Activated naive CD4-positive, alpha-beta T cell treated with anti-CD3 and anti-CD28 coated beads for 36 hours (primary cell): ENCODE measurements at regions not wholly inside any gene's neighbourhood (a gene's known extent, or its start where the extent isn't known, plus 50 kb on each side); places are given as distances from the start of the nearest gene placed in this dataset.

Experiments
- CTCF ChIA-PET: fragments of 350-600 bp; sonication (Branson Sonifier 250); formaldehyde crosslinking; loops from one replicate; lab custom pipeline; 2021; ENCODE audit warnings: antibody characterized with exemption; lab: Charles Lee
- DNase-seq: peaks from one replicate; pipeline ENCODE4 v3.0.0-alpha.2; 2020
- H3K27ac Mint-ChIP-seq: one replicate; pipeline ENCODE4 v1.8.0; 2021; ENCODE audit warnings: mild to moderate bottlenecking, mixed read lengths
- H3K27me3 Mint-ChIP-seq: one replicate; pipeline ENCODE4 v1.8.0; 2021; ENCODE audit warnings: low read depth, mixed read lengths
- H3K36me3 Mint-ChIP-seq: one replicate; pipeline ENCODE4 v1.8.0; 2021; ENCODE audit warnings: low read depth, mixed read lengths
- H3K4me1 Mint-ChIP-seq: one replicate; pipeline ENCODE4 v1.8.0; 2021; ENCODE audit warnings: low read depth, mixed read lengths
- H3K4me3 Mint-ChIP-seq: one replicate; pipeline ENCODE4 v1.8.0; 2021; ENCODE audit warnings: mild to moderate bottlenecking, moderate library complexity, mixed read lengths
- H3K9me3 Mint-ChIP-seq: one replicate; pipeline ENCODE4 v1.8.0; 2021; ENCODE audit warnings: mixed read lengths
- intact Hi-C: fragments of 100-400 bp; cut with micrococcal nuclease; formaldehyde crosslinking; loops from one replicate; pipeline ENCODE4 v1.15.1; 2023

DNA sequence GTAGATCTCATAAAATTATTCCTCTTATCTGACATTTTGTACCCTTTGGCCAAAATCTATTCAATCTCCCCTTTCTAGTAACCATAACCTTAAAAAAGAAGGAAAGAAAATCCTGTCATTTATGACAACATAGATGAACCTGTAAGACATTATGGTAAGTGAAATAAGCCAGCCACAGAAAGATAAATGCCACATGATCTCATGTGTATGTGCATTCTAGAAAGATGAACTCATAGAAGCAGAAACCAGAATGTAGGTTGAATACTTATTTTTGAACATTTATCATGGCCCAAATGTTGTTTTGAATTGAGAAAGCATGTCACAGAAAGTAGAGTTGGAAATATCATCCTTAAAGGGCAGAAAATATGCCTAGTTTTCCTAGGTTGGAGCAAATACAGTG is 1053.6 kb downstream of the SLC6A15 start:
- intact Hi-C loops, result no loop called here
- DNase-seq, result no peak
- no peak overlapping the region for H3K4me3 Mint-ChIP-seq
- H3K27me3 Mint-ChIP-seq, result no peaks in the 10 kb centered on the region
- no peaks in the 10 kb centered on the region for H3K36me3 Mint-ChIP-seq
- H3K9me3 Mint-ChIP-seq, result peaks cover 26% of the 10 kb centered on the region
- no peaks in the 10 kb centered on the region for H3K4me1 Mint-ChIP-seq
- H3K27ac Mint-ChIP-seq, result no peak overlapping the region
- CTCF ChIA-PET, result no interaction called here

DNA sequence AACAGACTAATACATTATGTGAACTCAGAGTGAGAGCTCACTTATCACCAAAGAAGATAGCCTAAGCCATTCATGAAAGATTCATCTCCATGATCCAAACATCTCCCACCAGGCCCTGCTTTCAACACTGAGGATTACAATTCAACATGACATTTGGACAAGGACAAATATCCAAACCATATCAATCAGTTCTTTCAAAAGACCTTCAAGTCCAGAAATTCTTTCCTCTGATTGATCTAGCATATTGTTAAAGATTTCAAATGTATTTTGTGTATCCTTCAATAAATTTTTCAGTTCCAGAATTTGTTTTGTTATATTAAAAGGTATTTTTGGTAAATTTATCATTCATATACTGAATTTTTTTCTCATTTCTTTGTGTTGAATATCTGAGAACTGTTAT is 1055.8 kb downstream of the SLC6A15 start:
- Mint-ChIP-seq H3K4me3 (no peak overlapping the region), H3K4me1 (no peaks in the 10 kb centered on the region), H3K36me3 (no peaks in the 10 kb centered on the region), H3K9me3 (peaks cover 26% of the 10 kb centered on the region), H3K27ac (no peak overlapping the region), H3K27me3 (no peaks in the 10 kb centered on the region)
- CTCF ChIA-PET, result no interaction called here
- intact Hi-C loops, result no loop called here
- DNase-seq, result no peak

DNA sequence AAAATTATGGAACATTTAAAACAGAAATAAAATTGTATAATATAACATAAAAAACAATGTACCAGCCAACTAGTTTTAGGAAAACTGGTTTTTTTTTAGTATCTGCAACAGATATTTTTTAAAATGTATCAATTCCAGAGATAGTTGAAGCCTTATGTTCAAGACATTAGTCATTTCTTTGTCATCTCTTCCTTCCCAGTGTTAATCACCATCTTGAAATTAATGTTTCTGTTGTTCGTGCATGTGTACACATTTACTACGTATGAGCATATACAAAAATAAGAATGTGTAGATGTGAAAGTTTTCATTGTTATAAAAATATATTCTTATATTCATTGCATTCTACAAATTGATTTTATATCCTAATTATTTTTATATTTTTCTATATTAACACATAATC is 1062.1 kb downstream of the SLC6A15 start:
- peaks cover 9% of the 10 kb centered on the region for H3K9me3 Mint-ChIP-seq
- CTCF ChIA-PET, result no interaction called here
- H3K36me3 Mint-ChIP-seq, result no peaks in the 10 kb centered on the region
- DNase-seq, result no peak
- H3K4me1 Mint-ChIP-seq, result no peaks in the 10 kb centered on the region
- H3K27ac Mint-ChIP-seq, result no peak overlapping the region
- no peak overlapping the region for H3K4me3 Mint-ChIP-seq
- intact Hi-C loops, result no loop called here
- no peaks in the 10 kb centered on the region for H3K27me3 Mint-ChIP-seq

DNA sequence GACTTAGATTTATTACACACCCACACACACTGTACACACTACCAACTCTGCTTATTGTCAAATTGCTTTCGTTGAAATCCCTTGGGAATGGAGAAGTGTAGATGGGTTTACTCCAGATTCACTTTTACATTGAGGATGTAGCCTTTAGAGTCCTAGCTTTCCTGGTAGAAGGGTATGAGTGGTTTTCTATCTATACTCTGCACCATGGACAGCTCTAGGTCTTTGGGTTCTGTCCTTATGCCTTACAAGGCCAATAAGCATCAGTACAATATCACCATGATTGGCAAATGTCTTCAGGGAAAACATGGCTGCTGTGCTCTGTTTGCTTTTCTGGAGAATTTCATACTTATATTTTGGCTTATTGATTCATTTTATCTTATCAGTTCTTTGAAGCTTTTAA is 1063.9 kb downstream of the SLC6A15 start:
- no peaks in the 10 kb centered on the region for H3K4me1 Mint-ChIP-seq
- H3K27ac Mint-ChIP-seq, result no peak overlapping the region
- no peak for DNase-seq
- intact Hi-C loops, result no loop called here
- no peaks in the 10 kb centered on the region for H3K36me3 Mint-ChIP-seq
- H3K27me3 Mint-ChIP-seq, result no peaks in the 10 kb centered on the region
- CTCF ChIA-PET, result no interaction called here
- H3K9me3 Mint-ChIP-seq, result no peaks in the 10 kb centered on the region
- no peak overlapping the region for H3K4me3 Mint-ChIP-seq

GRCh38 chr12:83843541-83843940 is 1069.1 kb downstream of the SLC6A15 start:
- no peak overlapping the region for H3K27ac Mint-ChIP-seq
- no peaks in the 10 kb centered on the region for H3K9me3 Mint-ChIP-seq
- intact Hi-C loops, result no loop called here
- no peak for DNase-seq
- no peaks in the 10 kb centered on the region for H3K36me3 Mint-ChIP-seq
- no peak overlapping the region for H3K4me3 Mint-ChIP-seq
- H3K4me1 Mint-ChIP-seq, result no peaks in the 10 kb centered on the region
- H3K27me3 Mint-ChIP-seq, result no peaks in the 10 kb centered on the region
- CTCF ChIA-PET, result no interaction called here

DNA sequence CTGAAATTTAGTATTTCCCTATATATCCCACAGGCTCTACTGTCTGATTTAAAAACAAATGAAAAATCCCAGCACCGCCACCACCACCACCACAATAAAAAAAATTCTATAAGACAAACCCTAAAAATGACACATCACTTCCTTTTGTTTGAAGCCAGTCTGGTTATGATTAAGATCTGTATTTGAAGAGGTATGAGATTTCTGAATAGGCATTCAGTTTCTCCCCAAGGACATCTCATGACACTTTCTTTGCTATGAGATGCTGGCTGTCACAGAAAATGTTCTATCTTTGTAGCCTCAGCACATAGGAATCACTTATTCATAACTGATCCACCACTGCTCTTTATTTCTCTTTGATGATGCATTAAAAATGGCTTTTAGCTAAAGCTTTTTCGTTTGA is 1071.0 kb downstream of the SLC6A15 start:
- no peak for DNase-seq
- CTCF ChIA-PET, result no interaction called here
- Mint-ChIP-seq H3K4me1 (no peaks in the 10 kb centered on the region), H3K4me3 (no peak overlapping the region), H3K27me3 (no peaks in the 10 kb centered on the region), H3K9me3 (no peaks in the 10 kb centered on the region), H3K27ac (no peak overlapping the region), H3K36me3 (no peaks in the 10 kb centered on the region)
- intact Hi-C loops, result no loop called here

DNA sequence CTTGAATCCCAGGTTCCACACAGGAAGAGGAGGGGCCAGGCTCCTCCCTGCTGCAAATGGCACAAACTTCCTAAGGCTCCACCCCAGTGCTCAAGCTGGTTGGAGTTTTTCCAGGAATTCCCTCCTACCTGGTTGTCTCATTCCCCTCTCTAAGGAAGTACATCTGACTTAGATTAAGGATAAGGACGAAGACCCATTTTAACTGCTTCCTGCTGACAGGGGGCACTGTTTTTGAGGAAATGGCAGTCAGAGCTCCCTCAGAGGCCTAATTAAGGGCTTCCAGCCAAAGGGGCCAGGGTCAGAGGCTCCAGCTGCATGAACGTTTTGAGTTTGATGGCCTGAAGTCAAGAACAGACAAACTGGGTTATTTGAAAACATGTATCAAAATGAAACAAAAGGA is 1084.7 kb downstream of the SLC6A15 start:
- Mint-ChIP-seq H3K9me3 (no peaks in the 10 kb centered on the region), H3K4me3 (no peak overlapping the region), H3K4me1 (no peaks in the 10 kb centered on the region), H3K36me3 (no peaks in the 10 kb centered on the region), H3K27ac (no peak overlapping the region), H3K27me3 (no peaks in the 10 kb centered on the region)
- CTCF ChIA-PET, result interaction anchor here (0.6 kb wide), 1 partner anchor 816 kb away, joined by 4 read pairs; no protein-coding TSS in a partner anchor
- no peak for DNase-seq
- intact Hi-C loops, result loop anchor here (2.0 to 5.0 kb wide), 3 partner anchors 569 to 1015 kb away; no protein-coding TSS in a partner anchor

GRCh38 chr12:83827193-83827592 is 1085.4 kb downstream of the SLC6A15 start:
- H3K9me3 Mint-ChIP-seq, result no peaks in the 10 kb centered on the region
- H3K4me1 Mint-ChIP-seq, result no peaks in the 10 kb centered on the region
- no peaks in the 10 kb centered on the region for H3K27me3 Mint-ChIP-seq
- no peaks in the 10 kb centered on the region for H3K36me3 Mint-ChIP-seq
- no peak overlapping the region for H3K4me3 Mint-ChIP-seq
- DNase-seq, result no peak
- CTCF ChIA-PET, result interaction anchor here (0.6 kb wide), 2 partner anchors 815 to 822 kb away, joined by 3 to 4 read pairs; no protein-coding TSS in a partner anchor
- intact Hi-C loops, result loop anchor here (2.0 to 5.0 kb wide), 3 partner anchors 570 to 1016 kb away; no protein-coding TSS in a partner anchor
- H3K27ac Mint-ChIP-seq, result no peak overlapping the region

GRCh38 chr12:83826112-83826511 is 1086.5 kb downstream of the SLC6A15 start:
- no peaks in the 10 kb centered on the region for H3K4me1 Mint-ChIP-seq
- CTCF ChIA-PET, result interaction anchor here (0.8 to 1.6 kb wide), 3 partner anchors 10 to 1017 kb away, joined by 3 read pairs; no protein-coding TSS in a partner anchor
- no peak overlapping the region for H3K27ac Mint-ChIP-seq
- no peaks in the 10 kb centered on the region for H3K27me3 Mint-ChIP-seq
- intact Hi-C loops, result loop anchor here (2.0 to 5.0 kb wide), 3 partner anchors 571 to 1017 kb away; no protein-coding TSS in a partner anchor
- no peaks in the 10 kb centered on the region for H3K36me3 Mint-ChIP-seq
- no peaks in the 10 kb centered on the region for H3K9me3 Mint-ChIP-seq
- peak; percentile 54 for DNase-seq
- H3K4me3 Mint-ChIP-seq, result no peak overlapping the region

GRCh38 chr12:83823386-83824045 is 1089.1 kb downstream of the SLC6A15 start:
- no peaks in the 10 kb centered on the region for H3K4me1 Mint-ChIP-seq
- intact Hi-C loops, result no loop called here
- no peaks in the 10 kb centered on the region for H3K27me3 Mint-ChIP-seq
- no peaks in the 10 kb centered on the region for H3K9me3 Mint-ChIP-seq
- H3K36me3 Mint-ChIP-seq, result no peaks in the 10 kb centered on the region
- CTCF ChIA-PET, result interaction anchor here (0.8 kb wide), 1 partner anchor 1138 kb away, joined by 3 read pairs; no protein-coding TSS in a partner anchor
- DNase-seq, result peak; percentile 52
- no peak overlapping the region for H3K27ac Mint-ChIP-seq
- no peak overlapping the region for H3K4me3 Mint-ChIP-seq

GRCh38 chr12:83821967-83822366 is 1090.6 kb downstream of the SLC6A15 start:
- Mint-ChIP-seq H3K27ac (no peak overlapping the region), H3K4me1 (no peaks in the 10 kb centered on the region), H3K27me3 (no peaks in the 10 kb centered on the region), H3K9me3 (no peaks in the 10 kb centered on the region), H3K4me3 (no peak overlapping the region), H3K36me3 (no peaks in the 10 kb centered on the region)
- no peak for DNase-seq
- CTCF ChIA-PET, result interaction anchor here (0.7 kb wide), 2 partner anchors 13 to 788 kb away, joined by 3 to 4 read pairs; no protein-coding TSS in a partner anchor
- intact Hi-C loops, result no loop called here

DNA sequence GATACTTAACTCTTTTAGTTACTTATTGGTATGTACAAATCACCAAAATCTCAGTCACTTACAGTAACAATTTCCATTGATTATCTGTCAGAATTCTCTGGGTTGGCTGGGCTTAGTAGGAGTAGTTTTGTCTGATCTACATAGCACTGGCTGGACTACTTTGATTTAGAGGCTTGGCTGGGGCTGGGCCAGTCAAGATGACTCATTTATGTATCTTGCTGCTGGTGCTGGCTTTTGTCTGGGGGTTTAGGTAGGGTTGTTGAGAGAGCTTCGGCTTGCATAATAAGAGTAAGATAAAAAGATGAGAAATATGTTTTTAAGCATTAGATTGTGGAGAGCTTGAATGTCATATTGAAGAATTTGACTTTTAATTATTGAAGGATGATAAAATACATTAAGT is 1093.7 kb downstream of the SLC6A15 start:
- Mint-ChIP-seq H3K36me3 (no peaks in the 10 kb centered on the region), H3K9me3 (no peaks in the 10 kb centered on the region)
- CTCF ChIA-PET, result no interaction called here

DNA sequence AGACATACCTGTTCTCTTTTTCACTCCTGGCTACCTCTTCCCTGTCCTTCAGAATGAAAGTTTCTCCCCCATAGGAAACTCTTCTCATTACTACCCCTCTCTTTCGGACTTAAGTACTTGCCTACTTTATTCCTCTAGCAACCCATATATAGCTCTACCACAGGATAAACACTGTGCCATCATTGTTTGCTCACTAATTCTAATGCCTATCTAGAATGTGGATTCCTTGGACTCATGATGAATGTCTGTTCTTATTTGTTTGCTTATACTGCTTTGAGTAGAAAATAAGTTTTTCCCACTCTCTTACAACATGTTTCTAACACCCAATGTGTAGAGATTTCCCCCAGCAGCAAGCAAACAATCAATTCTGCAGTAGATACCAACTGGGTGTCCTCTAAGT is 1094.9 kb downstream of the SLC6A15 start:
- DNase-seq, result no peak
- H3K4me3 Mint-ChIP-seq, result no peak overlapping the region
- H3K4me1 Mint-ChIP-seq, result no peaks in the 10 kb centered on the region
- CTCF ChIA-PET, result no interaction called here
- no peaks in the 10 kb centered on the region for H3K36me3 Mint-ChIP-seq
- no peaks in the 10 kb centered on the region for H3K27me3 Mint-ChIP-seq
- no peaks in the 10 kb centered on the region for H3K9me3 Mint-ChIP-seq
- H3K27ac Mint-ChIP-seq, result no peak overlapping the region
- intact Hi-C loops, result no loop called here

More for the DNA sequence above, 1093.7 kb downstream of the SLC6A15 start:
- no peaks in the 10 kb centered on the region for H3K4me1 Mint-ChIP-seq
- H3K27me3 Mint-ChIP-seq, result no peaks in the 10 kb centered on the region
- H3K27ac Mint-ChIP-seq, result no peak overlapping the region
- H3K4me3 Mint-ChIP-seq, result no peak overlapping the region
- intact Hi-C loops, result no loop called here
- no peak for DNase-seq
